ENCODE measurements at regions not wholly inside any gene's neighbourhood (a gene's known extent, or its start where the extent isn't known, plus 50 kb on each side); places are given as distances from the start of the nearest gene placed in this dataset.

- Histone ChIP-seq H3K27me3 (ENCODE audit: control insufficient read depth, insufficient read depth, low read length, poor library complexity, severe bottlenecking) (no peaks in the 10 kb centered on the region), H3K9ac (ENCODE audit: extremely low read depth, low read length, poor library complexity, severe bottlenecking) (no peak overlapping the region), H3K9me3 (ENCODE audit: control insufficient read depth, low read length) (no peaks in the 10 kb centered on the region), H3K36me3 (ENCODE audit: control insufficient read depth, insufficient read depth, low read length) (no peaks in the 10 kb centered on the region), H3K27ac (ENCODE audit: low read depth, low read length) (no peak overlapping the region), H3K4me1 (ENCODE audit: control insufficient read depth, insufficient read depth, low read length) (no peaks in the 10 kb centered on the region), H3K4me3 (ENCODE audit: low read length) (no peak overlapping the region)
- H3K4me3 Mint-ChIP-seq: no peak overlapping the region
- TF ChIP-seq CTCF (conservative IDR thresholded peaks at IDR 0.05): peak; percentile 82
- 68 to 84% methylated on average over 2 to 3 of the region's 3 CpGs for WGBS, 2 experiments (ENCODE audit: insufficient coverage in 1 of 2, insufficient read length in 1 of 2)
- H3K9me3 Mint-ChIP-seq: no peaks in the 10 kb centered on the region
- peak; percentile 78 for DNase-seq
- H3K27me3 Mint-ChIP-seq (ENCODE audit: insufficient read depth): peaks cover 13% of the 10 kb centered on the region
- H3K4me1 Mint-ChIP-seq: peaks cover 16% of the 10 kb centered on the region
- no peaks in the 10 kb centered on the region for H3K36me3 Mint-ChIP-seq (ENCODE audit: low read depth)
- H3K27ac Mint-ChIP-seq: no peak overlapping the region
These were observed 568.1 kb downstream of the KCNJ3 start for GRCh38 chr2:155266583-155266982.

- Mint-ChIP-seq H3K4me1 (peaks cover 17% of the 10 kb centered on the region), H3K9me3 (no peaks in the 10 kb centered on the region), H3K27ac (no peak overlapping the region), H3K4me3 (no peak overlapping the region), H3K27me3 (ENCODE audit: insufficient read depth) (peaks cover 16% of the 10 kb centered on the region), H3K36me3 (ENCODE audit: low read depth) (no peaks in the 10 kb centered on the region)
- WGBS, 2 experiments (ENCODE audit: insufficient coverage in 1 of 2, insufficient read length in 1 of 2): 94 to 100% methylated on average over 1 of the region's 1 CpG
- Histone ChIP-seq H3K27ac (ENCODE audit: low read depth, low read length) (no peak overlapping the region), H3K4me1 (ENCODE audit: control insufficient read depth, insufficient read depth, low read length) (no peaks in the 10 kb centered on the region), H3K9me3 (ENCODE audit: control insufficient read depth, low read length) (no peaks in the 10 kb centered on the region), H3K4me3 (ENCODE audit: low read length) (no peak overlapping the region), H3K36me3 (ENCODE audit: control insufficient read depth, insufficient read depth, low read length) (no peaks in the 10 kb centered on the region), H3K9ac (ENCODE audit: extremely low read depth, low read length, poor library complexity, severe bottlenecking) (no peak overlapping the region), H3K27me3 (ENCODE audit: control insufficient read depth, insufficient read depth, low read length, poor library complexity, severe bottlenecking) (no peaks in the 10 kb centered on the region)
- DNase-seq: no peak
- no peak for TF ChIP-seq CTCF (conservative IDR thresholded peaks at IDR 0.05)
These were observed 567.6 kb downstream of the KCNJ3 start for GRCh38 chr2:155266109-155266508.

- H3K9me3 ChIP-seq (ENCODE audit: control insufficient read depth, low read length): no peaks in the 10 kb centered on the region
- no peaks in the 10 kb centered on the region for H3K36me3 ChIP-seq (ENCODE audit: control insufficient read depth, insufficient read depth, low read length)
- peaks cover 5% of the 10 kb centered on the region for H3K27me3 Mint-ChIP-seq (ENCODE audit: insufficient read depth)
- TF ChIP-seq CTCF (conservative IDR thresholded peaks at IDR 0.05): peak; percentile 58
- no peak overlapping the region for H3K27ac Mint-ChIP-seq
- peaks cover 15% of the 10 kb centered on the region for H3K4me1 Mint-ChIP-seq
- H3K9me3 Mint-ChIP-seq: no peaks in the 10 kb centered on the region
- DNase-seq: peak; percentile 79
- no peaks in the 10 kb centered on the region for H3K27me3 ChIP-seq (ENCODE audit: control insufficient read depth, insufficient read depth, low read length, poor library complexity, severe bottlenecking)
- no peak overlapping the region for H3K27ac ChIP-seq (ENCODE audit: low read depth, low read length)
- no peak overlapping the region for H3K9ac ChIP-seq (ENCODE audit: extremely low read depth, low read length, poor library complexity, severe bottlenecking)
- H3K4me3 ChIP-seq (ENCODE audit: low read length): no peak overlapping the region
- H3K4me1 ChIP-seq (ENCODE audit: control insufficient read depth, insufficient read depth, low read length): no peaks in the 10 kb centered on the region
- no peaks in the 10 kb centered on the region for H3K36me3 Mint-ChIP-seq (ENCODE audit: low read depth)
- H3K4me3 Mint-ChIP-seq: no peak overlapping the region
- WGBS, 2 experiments (ENCODE audit: insufficient coverage in 1 of 2, insufficient read length in 1 of 2): 93 to 94% methylated on average over 3 to 6 of the region's 6 CpGs
These were observed 558.3 kb downstream of the KCNJ3 start for GRCh38 chr2:155256803-155257202.

Measured in endodermal cell (in vitro differentiated cells).